M059J (cell line): ENCODE measurements at regions not wholly inside any gene's neighbourhood (a gene's known extent, or its start where the extent isn't known, plus 50 kb on each side); places are given as distances from the start of the nearest gene placed in this dataset.

Experiments
- DNase-seq: peaks from one replicate; pipeline ENCODE4 v3.0.0-alpha.2; 2012; ENCODE audit warnings: low read depth

GRCh38 chr4:18397681-18398390 lies 376.3 kb upstream of the LCORL start:
- DNase-seq = no peak

DNA sequence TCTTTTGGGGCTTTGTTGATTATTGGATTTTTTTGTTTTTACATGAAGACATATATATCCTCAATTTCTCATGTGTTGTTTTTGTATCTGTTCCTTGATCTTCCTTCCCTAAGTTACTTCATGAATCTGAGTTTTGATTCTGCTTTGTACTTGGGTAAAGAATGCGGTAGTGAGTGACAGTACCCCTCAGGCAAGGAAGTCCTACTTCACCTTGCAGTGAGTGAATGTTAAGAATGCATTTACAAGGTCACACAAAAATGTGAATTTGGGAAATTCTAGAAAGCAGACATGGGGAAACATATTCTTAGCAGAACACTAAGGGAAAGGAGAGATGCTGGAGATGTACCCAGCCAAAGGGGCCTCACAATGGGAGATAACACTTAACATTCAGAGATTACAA lies 373.1 kb upstream of the LCORL start:
- no peak for DNase-seq

GRCh38 chr4:18391354-18391728 lies 369.8 kb upstream of the LCORL start:
- DNase-seq = no peak

DNA sequence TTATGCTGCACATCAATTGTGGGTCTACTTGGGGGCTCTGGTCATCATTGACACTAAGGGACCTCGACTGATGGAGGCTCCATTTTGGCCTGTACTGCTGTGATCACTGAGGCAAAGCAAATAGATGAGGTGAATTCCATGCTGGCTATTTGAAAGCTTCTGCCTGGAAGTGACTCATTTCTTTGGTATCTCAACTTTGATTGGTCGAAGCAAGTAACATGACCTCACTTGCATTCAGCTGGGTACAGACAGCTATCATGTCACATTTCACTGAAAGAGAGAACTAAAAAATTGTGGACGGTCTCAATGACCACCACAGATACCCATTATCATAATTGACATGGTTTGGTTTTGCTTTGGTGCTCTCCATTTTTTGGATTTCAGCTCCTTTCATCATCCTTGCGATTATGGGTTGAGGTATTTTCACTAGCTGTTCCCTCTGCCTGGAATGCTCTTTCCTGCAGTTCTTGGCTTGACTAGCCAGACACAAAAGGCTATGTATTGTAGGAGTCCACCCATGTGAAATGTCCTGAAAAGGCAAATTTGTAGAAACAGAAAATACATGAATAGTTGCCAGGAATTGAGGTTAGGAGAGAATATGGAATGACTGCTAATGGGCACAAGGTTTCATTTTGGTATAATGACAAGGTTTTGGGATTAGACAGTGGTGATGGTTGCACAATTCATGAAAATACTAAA lies 369.2 kb upstream of the LCORL start:
- peak; percentile 43 for DNase-seq

GRCh38 chr4:18389115-18389514 lies 367.6 kb upstream of the LCORL start:
- no peak for DNase-seq

DNA sequence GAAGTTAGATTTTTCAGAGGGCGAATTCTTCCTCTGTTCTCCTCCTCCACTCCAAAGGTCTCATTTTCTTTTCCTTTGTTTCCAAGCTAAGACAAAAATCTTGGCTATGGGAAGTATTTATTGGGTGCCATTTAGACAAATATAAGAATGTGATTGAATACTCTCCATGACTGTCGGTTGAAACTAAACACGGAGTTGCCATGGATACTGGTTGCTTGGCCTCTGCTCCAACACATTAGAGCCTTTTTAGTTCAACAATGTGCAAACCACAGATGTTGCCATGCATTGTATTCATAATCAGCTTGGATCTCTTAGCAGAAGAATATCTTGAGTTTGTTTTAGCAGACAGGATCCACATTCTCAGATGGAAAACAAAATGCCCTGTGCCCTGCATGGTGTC lies 366.5 kb upstream of the LCORL start:
- no peak for DNase-seq

DNA sequence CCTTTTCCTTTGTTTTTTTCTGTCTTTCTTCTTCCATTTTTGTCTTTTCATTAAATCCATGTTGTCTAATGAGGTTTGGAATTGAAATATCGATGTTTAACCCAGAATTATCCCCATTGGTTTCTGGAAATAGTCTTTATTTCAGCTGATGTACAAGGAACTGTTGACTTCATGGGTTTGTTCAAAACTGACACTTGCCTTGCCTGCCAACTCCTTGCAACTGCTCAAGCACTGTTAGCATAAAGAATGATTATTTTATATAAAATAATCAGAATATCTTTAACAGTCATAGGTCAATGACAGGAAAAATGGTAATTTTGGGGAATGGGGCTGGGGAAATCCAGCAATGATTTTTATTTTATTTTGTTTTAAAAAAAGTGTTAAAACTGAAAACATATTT lies 359.6 kb upstream of the LCORL start:
- no peak for DNase-seq

DNA sequence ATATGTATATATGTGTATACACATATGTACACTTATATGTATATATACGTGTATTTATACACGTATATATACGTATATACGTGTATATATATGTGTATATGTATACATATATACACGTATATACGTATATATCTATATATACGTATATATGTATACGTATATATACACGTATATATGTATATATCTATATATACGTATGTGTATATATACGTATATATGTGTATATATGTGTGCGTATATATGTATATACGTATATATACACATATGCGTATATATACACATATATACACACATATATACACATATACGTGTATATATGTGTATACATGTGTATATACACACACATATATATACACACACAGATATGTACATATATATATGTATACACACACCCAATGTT lies 348.0 kb upstream of the LCORL start:
- no peak for DNase-seq

DNA sequence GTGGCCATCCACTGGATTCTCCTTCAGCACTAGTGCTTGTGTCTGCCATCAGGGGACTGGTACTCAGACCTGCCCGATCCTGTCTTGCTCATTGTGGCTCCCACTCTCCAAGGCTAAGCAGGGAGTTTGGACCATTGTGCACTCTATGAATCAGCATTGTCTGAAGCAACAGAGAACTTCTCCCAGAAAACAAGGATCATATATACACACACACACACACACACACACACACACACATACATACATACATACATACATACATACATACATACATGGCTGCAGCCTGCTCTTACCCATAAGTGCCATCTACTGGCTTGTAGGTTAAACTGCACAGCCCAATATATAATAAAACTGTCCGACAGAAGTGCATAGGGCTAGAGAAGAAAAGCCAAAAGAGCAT lies 345.3 kb upstream of the LCORL start:
- DNase-seq = peak; percentile 5

- DNase-seq = no peak
These were observed 344.6 kb upstream of the LCORL start for GRCh38 chr4:18366136-18366535.

- no peak for DNase-seq
These were observed 322.0 kb upstream of the LCORL start for GRCh38 chr4:18343581-18343980.

GRCh38 chr4:18342847-18343246 lies 321.3 kb upstream of the LCORL start:
- DNase-seq = no peak

- no peak for DNase-seq
These were observed 300.5 kb upstream of the LCORL start for GRCh38 chr4:18321956-18322530.

DNA sequence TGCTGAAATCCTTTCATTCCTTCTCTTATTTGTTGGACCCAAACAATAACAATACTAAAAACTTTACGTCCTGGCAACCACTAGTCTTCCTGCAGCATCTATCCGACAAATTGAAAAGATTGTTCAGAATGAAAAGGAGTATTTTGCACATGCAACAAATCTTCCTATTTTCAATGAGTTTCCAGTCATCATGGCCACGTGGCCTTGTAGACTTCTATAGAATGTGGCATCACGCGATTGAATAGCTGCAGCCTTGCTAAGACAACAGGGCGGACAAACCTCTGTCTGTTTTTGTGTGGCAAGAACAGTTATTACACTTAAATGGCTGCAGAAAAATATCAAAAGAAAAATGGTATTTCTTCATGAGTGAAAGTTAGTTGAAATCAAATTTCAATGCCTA lies 297.9 kb upstream of the LCORL start:
- no peak for DNase-seq

- DNase-seq = peak; percentile 1
These were observed 297.3 kb upstream of the LCORL start for GRCh38 chr4:18318682-18319388.

- DNase-seq = no peak
These were observed 293.2 kb upstream of the LCORL start for GRCh38 chr4:18314731-18315130.

- no peak for DNase-seq
These were observed 276.1 kb upstream of the LCORL start for GRCh38 chr4:18297684-18298083.

DNA sequence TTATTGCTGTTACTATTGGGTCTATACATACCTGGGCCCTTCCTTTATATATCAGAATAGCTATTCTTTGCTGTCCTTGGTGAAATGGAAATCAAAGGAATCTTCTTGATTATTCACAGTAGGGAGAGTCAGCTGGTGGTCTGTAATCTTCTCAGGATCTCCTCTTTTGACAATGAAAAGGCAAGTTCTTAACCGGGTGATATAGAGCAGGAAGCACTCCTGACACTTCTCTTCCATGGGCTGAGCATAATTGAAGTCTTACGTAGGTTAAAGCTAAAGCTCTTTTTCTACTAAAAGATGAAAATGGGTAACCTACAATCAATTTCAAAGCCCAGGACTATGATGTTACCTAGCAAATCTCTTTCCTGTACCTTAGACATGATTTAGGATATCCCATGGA lies 274.9 kb upstream of the LCORL start:
- no peak for DNase-seq

DNA sequence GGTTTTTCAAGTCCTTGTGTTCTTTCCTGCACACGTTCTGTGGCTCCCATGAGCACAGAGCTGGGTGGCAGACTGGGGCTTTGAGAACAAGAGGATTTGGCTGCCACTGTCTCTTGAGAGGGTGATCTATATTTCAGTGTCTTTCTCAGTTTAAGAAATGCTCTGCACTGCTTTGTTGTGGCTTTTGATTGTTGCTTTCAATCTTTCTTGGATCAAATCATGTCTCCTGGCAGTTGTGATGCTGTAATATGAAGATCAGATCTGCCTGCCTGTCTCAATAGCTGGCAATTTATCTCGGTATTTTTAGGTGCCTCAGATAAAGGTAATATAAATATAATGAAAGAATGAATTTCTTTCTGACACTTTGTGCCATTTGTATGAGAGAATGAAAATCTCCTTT lies 273.3 kb upstream of the LCORL start:
- no peak for DNase-seq

- DNase-seq = no peak
These were observed 272.5 kb upstream of the LCORL start for GRCh38 chr4:18294021-18294420.

GRCh38 chr4:18292411-18292810 lies 270.9 kb upstream of the LCORL start:
- no peak for DNase-seq

GRCh38 chr4:18291981-18292380 lies 270.4 kb upstream of the LCORL start:
- no peak for DNase-seq

DNA sequence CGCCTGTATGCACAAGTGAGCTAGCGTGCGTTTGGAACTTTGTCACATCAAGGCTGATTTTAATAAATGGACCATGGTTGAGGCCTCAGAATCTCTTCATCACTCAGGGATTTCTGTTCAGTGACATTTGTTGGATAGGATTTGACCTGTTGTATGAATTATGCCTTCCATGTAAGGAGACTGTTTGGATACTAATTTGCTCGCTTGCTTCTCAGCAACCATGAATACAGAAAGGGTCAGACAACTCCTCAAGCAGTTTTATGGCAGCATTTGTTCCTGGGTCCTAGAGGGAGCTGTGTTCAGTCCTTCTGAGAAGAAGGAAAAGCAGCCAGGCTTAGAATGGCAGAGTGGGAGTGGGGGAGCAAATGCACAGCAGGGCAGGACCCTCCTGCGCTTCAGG lies 269.7 kb upstream of the LCORL start:
- no peak for DNase-seq
